AG09309 (cell line): ENCODE measurements at regions not wholly inside any gene's neighbourhood (a gene's known extent, or its start where the extent isn't known, plus 50 kb on each side); places are given as distances from the start of the nearest gene placed in this dataset.
A peak's percentile ranks its signal among the peaks of the same experiment; 100 is the strongest.

Source experiments
- DNase-seq: peaks from one replicate; pipeline ENCODE4 v3.0.0-alpha.2; 2010; ENCODE audit warnings: low read depth
- H3K4me3 ChIP-seq: 2 replicates; pipeline ENCODE4 v1.5.1; 2011; ENCODE audit warnings: mild to moderate bottlenecking, low read depth, low read length, moderate library complexity; ENCODE audit not compliant: control insufficient read depth
- CTCF ChIP-seq: IDR thresholded peaks from 2 replicates; pipeline ENCODE4 v1.5.1; 2011; ENCODE audit warnings: mild to moderate bottlenecking, low read depth, low read length, inconsistent platforms; ENCODE audit not compliant: insufficient read depth, control insufficient read depth; ENCODE audit errors: missing control alignments

DNA sequence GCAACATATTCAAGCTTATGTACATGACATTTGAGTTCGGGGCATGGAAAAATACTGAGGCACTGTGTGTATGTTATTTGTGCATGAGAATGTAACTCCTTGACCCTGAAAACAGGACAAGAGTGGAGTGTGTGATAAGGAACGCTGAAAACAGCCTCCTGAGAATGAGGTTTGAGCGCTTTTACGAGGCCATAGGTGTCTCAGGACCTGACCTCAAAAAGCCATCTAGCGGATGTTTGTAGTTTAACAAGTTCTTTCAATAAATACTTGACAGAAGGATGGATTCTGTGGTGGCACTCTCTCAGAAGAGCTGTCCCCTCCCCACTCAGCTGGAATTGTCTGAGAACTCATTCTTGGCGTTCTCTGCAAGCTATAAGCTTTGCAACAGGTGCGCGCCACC is 350.5 kb upstream of the TMTC1 start:
- DNase-seq: no peak
- TF ChIP-seq CTCF: peak; percentile 17
- H3K4me3 ChIP-seq: no peak overlapping the region

- TF ChIP-seq CTCF: no peak
- DNase-seq: no peak
- H3K4me3 ChIP-seq: no peak overlapping the region
These were observed 343.2 kb upstream of the TMTC1 start for GRCh38 chr12:30126944-30127343.

DNA sequence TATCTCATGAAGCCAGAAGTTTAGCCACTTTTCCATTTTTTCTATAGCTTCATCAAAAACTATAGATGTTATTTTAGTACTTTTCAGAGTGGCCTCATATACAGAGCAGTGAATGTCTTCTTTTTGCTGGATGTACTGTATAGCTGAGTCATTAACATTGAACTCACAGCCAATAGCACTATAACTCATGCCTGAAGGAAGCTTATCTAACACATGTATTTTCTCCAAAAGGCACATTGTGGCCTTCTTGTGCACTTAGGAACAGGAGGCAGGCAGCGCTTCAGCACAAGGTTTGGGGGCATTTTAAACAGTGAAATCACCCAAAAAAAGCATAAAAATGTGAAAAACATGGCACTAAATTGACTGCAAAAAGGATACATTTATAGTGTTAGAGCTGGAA is 336.8 kb upstream of the TMTC1 start:
- H3K4me3 ChIP-seq: no peak overlapping the region
- no peak for DNase-seq
- TF ChIP-seq CTCF: no peak

GRCh38 chr12:30117483-30117882 is 333.7 kb upstream of the TMTC1 start:
- no peak for DNase-seq
- no peak overlapping the region for H3K4me3 ChIP-seq
- TF ChIP-seq CTCF: no peak

DNA sequence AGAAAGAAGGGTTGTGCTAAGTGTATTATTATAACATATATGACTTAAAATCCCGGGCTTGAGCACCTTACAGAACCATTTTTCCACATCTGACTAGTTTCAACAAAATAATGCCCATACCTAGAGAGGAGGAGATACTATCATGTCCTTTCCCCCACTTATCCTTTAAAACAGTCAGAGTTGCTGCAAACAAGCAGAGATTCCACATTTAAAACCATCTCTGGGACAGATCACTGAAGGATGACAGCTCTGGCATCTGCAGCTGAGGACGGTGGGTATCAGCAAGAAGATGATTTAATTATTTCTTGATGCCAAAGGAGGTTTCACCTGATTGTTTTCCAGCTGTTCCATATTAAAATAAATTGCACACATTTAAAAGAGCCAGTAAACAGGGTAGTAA is 328.0 kb upstream of the TMTC1 start:
- no peak for DNase-seq
- H3K4me3 ChIP-seq: no peak overlapping the region
- no peak for TF ChIP-seq CTCF

DNA sequence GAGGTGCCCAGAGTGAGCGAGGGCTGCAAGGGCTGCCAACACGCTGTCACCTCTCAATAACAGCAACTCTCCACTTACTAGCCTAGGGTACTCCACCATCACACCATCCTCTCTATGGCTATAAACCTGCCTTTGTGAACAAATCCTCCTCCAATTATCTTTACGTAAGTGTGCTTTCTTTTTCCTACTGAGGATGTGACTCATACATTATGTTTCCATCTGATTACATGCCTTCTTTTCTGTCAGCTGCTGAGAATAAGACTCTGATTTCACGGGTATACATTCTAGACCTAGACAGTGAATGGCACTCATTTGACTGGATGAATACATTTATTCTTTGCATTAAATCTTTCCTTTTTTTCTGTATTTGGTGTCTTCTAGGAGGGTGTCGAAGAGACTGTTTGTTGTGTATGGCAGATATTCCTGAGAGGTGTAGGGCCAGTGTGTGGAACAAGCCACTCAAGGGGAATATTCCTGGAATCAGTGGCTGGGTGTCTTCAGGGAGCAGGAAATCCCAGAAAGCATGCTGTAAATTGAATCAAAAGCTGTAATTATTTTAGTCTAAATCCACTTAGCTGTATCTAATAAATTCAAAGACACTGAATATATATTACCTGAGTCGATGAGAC is 327.3 kb upstream of the TMTC1 start:
- DNase-seq: no peak
- H3K4me3 ChIP-seq: no peak overlapping the region
- no peak for TF ChIP-seq CTCF

- H3K4me3 ChIP-seq: no peak overlapping the region
- TF ChIP-seq CTCF: no peak
- no peak for DNase-seq
These were observed 326.8 kb upstream of the TMTC1 start for GRCh38 chr12:30110498-30110897.
